Ammon's horn (tissue), 1 donor: ENCODE measurements at regions not wholly inside any gene's neighbourhood (a gene's known extent, or its start where the extent isn't known, plus 50 kb on each side); places are given as distances from the start of the nearest gene placed in this dataset.
"Not testable (repeated sequence)": the region's sequence is repeated elsewhere in the genome, so short reads cannot be mapped to it uniquely, and the experiment has no call there.

Experiments used
- DNase-seq: peaks from one replicate; pipeline ENCODE4 v3.0.0-alpha.2; 2016; ENCODE audit warnings: low spot score

DNA sequence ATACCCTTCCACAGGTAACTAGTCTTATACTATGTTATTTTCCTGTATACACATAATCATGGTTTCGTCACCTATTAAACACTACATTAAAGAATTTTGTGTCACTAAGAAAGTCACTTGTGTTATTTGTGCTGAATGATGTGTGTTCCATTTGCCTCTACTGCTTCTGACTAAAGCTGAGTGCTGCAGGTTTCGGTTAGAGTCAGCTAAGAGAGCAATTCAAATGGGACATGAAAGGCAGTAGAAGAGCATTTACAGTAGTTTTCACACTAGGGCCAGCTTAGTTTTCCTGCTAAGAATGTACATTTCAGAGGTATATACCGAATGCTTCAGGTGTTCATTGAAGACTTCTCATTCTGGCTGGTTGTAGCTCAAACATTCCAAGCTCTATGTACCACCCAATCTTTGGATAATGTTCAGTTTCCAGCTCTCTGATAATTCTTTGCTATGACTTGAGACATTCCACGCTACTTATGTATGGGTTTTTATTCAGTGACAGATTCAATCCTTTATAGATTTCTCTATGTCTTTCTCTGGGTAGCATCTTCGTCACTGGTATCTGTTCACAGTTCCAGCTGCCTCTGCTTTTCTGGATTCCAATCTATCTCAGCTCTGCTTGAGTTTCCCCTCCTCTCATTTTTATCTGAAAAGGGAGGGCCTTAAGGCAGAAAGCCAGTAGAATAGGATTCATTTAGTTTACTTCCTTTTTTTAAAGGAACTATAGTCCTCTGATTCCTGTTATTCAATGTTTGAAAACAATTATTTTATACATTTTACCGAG is 164.4 kb downstream of the CXXC4 start:
- DNase-seq, result no peak

GRCh38 chr4:104326991-104327694 is 167.6 kb downstream of the CXXC4 start:
- DNase-seq, result not testable (repeated sequence)

GRCh38 chr4:104302731-104303130 is 192.0 kb downstream of the CXXC4 start:
- peak; percentile 50 for DNase-seq

GRCh38 chr4:104294811-104295210 is 199.9 kb downstream of the CXXC4 start:
- no peak for DNase-seq

GRCh38 chr4:104286867-104287266 is 207.8 kb downstream of the CXXC4 start:
- no peak for DNase-seq

DNA sequence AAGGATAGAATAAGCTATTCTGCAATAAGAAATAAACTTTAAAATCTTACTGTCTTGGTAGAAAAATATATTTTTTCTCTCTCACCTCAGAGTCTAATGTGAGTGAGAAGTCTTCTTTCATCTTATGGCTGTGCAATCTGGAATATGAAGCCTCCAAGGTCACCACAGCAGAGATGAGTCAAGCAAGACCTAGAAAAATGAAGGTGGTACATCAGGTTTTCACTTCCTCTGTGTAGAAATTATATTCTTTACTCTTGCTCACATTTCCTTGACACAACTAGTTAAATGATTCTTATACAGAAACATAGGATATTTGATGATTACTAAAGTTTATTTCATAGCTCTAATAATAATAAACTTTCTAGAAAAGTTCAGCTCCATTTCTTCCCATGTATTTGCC is 211.4 kb downstream of the CXXC4 start:
- no peak for DNase-seq

DNA sequence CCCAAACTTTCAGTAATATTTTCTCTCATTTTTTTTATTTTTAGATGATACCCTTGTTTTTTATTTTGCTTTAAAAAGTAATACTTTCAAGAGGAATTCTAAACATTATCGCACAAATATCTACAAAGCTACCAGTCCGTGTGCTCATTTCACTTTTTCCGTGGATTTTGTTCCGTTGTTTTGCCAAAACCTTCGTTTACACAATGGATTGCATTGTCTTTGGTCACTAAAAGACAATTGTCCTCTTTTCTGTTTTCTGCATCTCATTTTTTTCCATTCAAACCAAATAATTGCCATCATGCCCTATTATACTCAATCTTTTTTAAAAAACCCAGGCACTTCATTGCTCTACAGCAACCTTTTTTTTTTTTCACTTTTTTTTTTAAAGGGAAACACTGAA is 214.9 kb downstream of the CXXC4 start:
- DNase-seq, result peak; percentile 68

GRCh38 chr4:104272966-104273365 is 221.7 kb downstream of the CXXC4 start:
- DNase-seq, result no peak

DNA sequence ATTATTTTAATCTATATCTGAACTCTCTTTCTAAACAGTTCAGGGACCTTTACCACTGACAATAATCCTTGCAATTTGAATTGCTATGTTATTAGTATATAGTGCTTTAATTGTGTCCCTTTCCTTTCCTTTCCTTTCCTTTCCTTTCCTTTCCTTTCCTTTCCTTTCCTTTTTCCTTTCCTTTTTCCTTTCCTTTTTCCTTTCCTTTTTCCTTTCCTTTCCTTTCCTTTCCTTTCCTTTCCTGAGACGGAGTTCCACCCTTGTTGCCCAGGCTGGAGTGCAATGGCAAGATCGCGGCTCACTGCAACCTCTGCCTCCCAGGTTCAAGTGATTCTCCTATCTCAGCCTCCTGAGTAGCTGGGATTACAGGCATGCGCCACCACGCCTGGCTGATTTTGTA is 225.1 kb downstream of the CXXC4 start:
- not testable (repeated sequence) for DNase-seq

DNA sequence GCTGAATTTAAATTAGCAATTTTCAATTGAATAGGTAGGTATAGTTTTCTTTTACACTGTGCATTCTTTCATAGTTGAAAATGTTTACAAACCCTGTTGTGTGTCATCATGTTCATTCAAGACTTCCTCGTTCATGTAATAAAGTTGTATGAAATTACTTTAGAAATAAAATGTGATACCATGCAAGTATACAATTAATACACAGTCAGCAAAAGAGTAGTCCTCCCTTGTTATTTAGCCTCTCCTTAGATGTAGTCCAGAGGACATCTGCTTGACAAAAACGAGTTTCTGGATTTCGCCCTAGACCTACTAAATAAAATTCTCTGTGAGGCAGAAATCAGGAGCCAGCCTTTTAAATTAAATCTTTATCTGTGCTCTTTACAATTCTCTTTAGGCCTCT is 231.6 kb downstream of the CXXC4 start:
- DNase-seq, result no peak

DNA sequence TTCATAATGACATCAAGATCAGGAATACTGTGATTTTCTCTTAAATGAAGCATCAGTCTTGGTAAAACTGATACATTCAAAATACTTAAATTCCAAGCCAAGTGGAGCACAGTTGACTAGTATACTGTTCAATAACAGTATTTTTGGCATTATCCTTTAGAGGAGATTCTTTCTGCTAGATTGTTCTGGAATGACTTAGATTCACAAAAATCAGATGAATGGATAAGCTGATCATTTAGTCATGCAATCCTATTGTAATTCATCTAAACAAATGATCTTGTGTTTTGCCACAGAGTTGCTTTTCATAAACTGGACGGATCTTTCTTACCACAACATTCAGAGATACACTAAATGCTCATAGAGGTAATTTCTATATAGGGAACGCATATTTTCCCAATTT is 232.0 kb downstream of the CXXC4 start:
- no peak for DNase-seq

DNA sequence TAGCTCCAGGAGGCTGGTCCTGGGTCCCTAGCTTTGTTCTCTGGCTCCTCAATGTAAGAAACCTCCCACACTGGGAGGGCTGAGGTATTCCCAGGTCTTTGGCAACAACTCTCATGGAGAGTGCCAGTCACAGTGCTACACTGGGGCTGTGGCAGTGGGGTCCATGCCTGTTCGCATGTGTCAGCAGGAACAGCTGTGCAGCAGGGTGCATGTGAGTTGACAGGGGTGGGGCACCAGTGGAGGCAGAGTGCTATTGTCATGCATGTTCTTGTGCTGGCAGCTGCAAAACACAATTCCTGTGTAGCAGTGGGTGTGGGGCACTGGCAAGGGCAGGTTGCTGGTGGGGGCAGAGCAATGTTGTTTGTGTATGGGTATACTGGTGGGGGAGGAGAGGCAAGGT is 246.0 kb downstream of the CXXC4 start:
- DNase-seq, result no peak

GRCh38 chr4:104235967-104236366 is 258.7 kb downstream of the CXXC4 start:
- no peak for DNase-seq

GRCh38 chr4:104217526-104217925 is 277.2 kb downstream of the CXXC4 start:
- no peak for DNase-seq

- no peak for DNase-seq
Measured at GRCh38 chr4:104211657-104212056, 283.0 kb downstream of the CXXC4 start.

DNA sequence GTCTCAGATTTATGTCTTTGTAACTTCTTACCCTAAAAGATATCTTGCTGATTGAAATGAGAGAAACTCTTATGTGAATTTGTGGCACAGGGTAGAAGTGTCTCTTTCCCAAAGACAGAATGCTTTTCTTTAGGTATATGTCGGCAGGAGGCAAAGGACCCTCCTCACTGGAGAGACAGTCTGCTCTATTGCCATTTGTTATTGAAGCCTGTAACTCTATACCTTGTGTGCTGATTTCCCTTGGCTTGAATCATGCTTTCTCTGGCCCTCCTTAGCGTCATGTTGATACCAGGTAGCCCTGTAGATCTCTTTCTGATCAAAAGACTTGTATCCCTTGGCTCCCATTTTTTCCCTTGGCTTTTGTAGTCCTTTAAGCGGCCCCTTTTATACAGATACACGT is 284.3 kb downstream of the CXXC4 start:
- no peak for DNase-seq

GRCh38 chr4:104206784-104207183 is 287.9 kb downstream of the CXXC4 start:
- no peak for DNase-seq

DNA sequence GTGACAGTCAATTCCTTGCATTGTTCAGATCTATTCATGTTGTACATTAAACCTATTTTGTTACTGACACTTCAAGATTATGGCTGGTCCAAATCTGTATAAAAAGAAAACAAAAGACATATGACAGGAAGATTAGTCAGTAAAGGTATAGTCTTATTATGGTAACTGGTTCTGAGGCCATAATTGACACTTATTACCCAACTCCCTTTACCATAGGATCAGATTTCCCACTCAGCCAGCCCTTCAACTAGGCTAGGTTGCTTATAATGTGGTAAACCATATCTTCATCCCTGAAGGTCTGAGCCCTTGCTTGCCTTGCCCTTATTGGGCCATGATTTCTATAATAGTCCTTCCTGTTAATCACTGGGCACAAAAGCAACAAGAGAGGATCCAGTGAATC is 289.6 kb downstream of the CXXC4 start:
- DNase-seq, result no peak

DNA sequence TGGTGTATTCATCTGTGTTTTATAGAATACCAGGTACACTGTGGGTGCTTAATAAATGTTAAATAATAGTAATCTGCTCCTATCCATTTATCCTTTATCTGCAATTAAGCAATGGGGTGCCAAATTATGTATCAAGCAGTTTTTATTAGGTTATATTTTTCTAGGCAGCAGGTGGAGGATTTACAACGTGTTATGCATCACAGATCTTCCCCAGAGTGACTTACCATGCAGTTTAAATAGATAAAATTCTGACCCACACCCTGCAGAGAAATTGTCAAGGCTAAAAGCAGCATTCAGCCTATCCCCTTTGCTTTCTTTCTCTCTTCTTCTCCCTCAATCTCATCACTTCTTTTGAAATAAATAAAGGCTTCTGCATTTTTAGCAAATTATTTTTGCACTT is 306.4 kb downstream of the CXXC4 start:
- no peak for DNase-seq

- no peak for DNase-seq
Measured at GRCh38 chr4:104169437-104169836, 325.3 kb downstream of the CXXC4 start.

DNA sequence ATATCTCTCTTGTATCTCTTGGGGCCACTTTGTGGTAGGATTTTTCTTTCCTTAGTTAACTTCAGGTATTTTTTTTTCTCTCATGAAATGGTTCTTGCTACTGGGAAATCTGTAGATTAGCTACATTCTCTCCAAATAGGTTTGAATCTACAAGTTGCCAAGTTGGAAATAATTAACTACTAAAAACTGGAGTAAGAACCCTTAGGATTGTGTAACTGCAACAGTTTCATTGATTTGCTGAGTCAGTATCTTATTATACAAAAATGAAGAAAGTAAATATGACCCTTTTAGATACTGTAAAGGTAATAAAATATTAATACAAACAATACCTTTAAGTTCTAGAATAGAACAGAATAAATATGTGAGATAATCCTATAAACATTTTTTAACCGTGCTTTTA is 327.9 kb downstream of the CXXC4 start:
- DNase-seq, result no peak

GRCh38 chr4:104163820-104164219 is 330.9 kb downstream of the CXXC4 start:
- no peak for DNase-seq

GRCh38 chr4:104146048-104146447 is 348.6 kb downstream of the CXXC4 start:
- no peak for DNase-seq

DNA sequence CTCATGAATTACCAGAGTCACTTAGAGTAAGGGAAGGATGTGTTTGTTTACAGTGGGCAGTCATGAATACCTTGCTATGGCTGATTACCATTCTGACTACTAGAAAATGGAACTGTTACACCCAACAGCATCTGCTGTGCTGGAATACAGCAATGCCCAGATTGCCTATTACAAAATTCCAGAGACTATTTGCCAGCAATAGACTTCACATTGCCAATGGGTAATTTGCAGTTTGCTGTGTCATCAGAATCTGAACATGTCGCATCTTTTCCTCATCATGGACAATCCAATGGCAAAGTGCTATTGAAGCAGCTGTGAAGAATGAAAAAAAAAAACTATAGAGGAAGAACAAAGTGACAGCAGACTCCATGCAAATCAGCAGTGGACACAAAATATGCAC is 356.6 kb downstream of the CXXC4 start:
- peak; percentile 4 for DNase-seq
